ENCODE measurements at regions not wholly inside any gene's neighbourhood (a gene's known extent, or its start where the extent isn't known, plus 50 kb on each side); places are given as distances from the start of the nearest gene placed in this dataset.

GRCh38 chr1:29527314-29528004 lies 291.1 kb downstream of the PTPRU start:
- H4K20me1 ChIP-seq (ENCODE audit: insufficient read depth) = no peaks in the 10 kb centered on the region
- no peak overlapping the region for H3K4me2 ChIP-seq
- no peak overlapping the region for H2AFZ ChIP-seq (ENCODE audit: low read depth)
- H3K4me3 ChIP-seq (IDR thresholded peaks at IDR 0.05; ENCODE audit: insufficient read depth, low read depth, low read length) = no peak overlapping the region
- no peaks in the 10 kb centered on the region for H3K79me2 ChIP-seq (ENCODE audit: insufficient read depth, low read depth)
- no peak overlapping the region for H3K9ac ChIP-seq
- no peaks in the 10 kb centered on the region for H3K4me1 ChIP-seq (ENCODE audit: low read depth, poor library complexity, severe bottlenecking)
- no peaks in the 10 kb centered on the region for H3K36me3 ChIP-seq (ENCODE audit: insufficient read depth)
- H3K27ac ChIP-seq = no peak overlapping the region
- no peak for TF ChIP-seq CTCF (conservative IDR thresholded peaks at IDR 0.05; ENCODE audit: low read depth, low read length)
- H3K27me3 ChIP-seq (ENCODE audit: insufficient read depth, low read depth) = peaks cover 15% of the 10 kb centered on the region; the same call in 1 of the 2 replicates

GRCh38 chr1:29525941-29526340 lies 289.6 kb downstream of the PTPRU start:
- Histone ChIP-seq H3K27me3 (ENCODE audit: insufficient read depth, low read depth) (peaks cover 15% of the 10 kb centered on the region; the same call in 1 of the 2 replicates), H3K27ac (no peak overlapping the region), H3K4me1 (ENCODE audit: low read depth, poor library complexity, severe bottlenecking) (no peaks in the 10 kb centered on the region), H3K4me2 (no peak overlapping the region), H3K4me3 (IDR thresholded peaks at IDR 0.05; ENCODE audit: insufficient read depth, low read depth, low read length) (no peak overlapping the region), H3K36me3 (ENCODE audit: insufficient read depth) (no peaks in the 10 kb centered on the region), H2AFZ (ENCODE audit: low read depth) (no peak overlapping the region), H3K79me2 (ENCODE audit: insufficient read depth, low read depth) (no peaks in the 10 kb centered on the region), H3K9ac (no peak overlapping the region), H4K20me1 (ENCODE audit: insufficient read depth) (no peaks in the 10 kb centered on the region)
- TF ChIP-seq CTCF (conservative IDR thresholded peaks at IDR 0.05; ENCODE audit: low read depth, low read length) = no peak

GRCh38 chr1:29524285-29525065 lies 288.2 kb downstream of the PTPRU start:
- Histone ChIP-seq H3K4me3 (IDR thresholded peaks at IDR 0.05; ENCODE audit: insufficient read depth, low read depth, low read length) (no peak overlapping the region), H4K20me1 (ENCODE audit: insufficient read depth) (no peaks in the 10 kb centered on the region), H3K4me2 (no peak overlapping the region), H3K79me2 (ENCODE audit: insufficient read depth, low read depth) (no peaks in the 10 kb centered on the region), H3K27ac (no peak overlapping the region), H3K4me1 (ENCODE audit: low read depth, poor library complexity, severe bottlenecking) (no peaks in the 10 kb centered on the region), H2AFZ (ENCODE audit: low read depth) (no peak overlapping the region), H3K27me3 (ENCODE audit: insufficient read depth, low read depth) (peaks cover 17% of the 10 kb centered on the region; the same call in 1 of the 2 replicates), H3K36me3 (ENCODE audit: insufficient read depth) (no peaks in the 10 kb centered on the region), H3K9ac (no peak overlapping the region)
- TF ChIP-seq CTCF (conservative IDR thresholded peaks at IDR 0.05; ENCODE audit: low read depth, low read length) = no peak

GRCh38 chr1:29523576-29523975 lies 287.3 kb downstream of the PTPRU start:
- TF ChIP-seq CTCF (conservative IDR thresholded peaks at IDR 0.05; ENCODE audit: low read depth, low read length) = no peak

More at GRCh38 chr1:29523576-29523975, 287.3 kb downstream of the PTPRU start:
- no peaks in the 10 kb centered on the region for H3K36me3 ChIP-seq (ENCODE audit: insufficient read depth)
- H3K4me3 ChIP-seq (IDR thresholded peaks at IDR 0.05; ENCODE audit: insufficient read depth, low read depth, low read length) = no peak overlapping the region
- H4K20me1 ChIP-seq (ENCODE audit: insufficient read depth) = no peaks in the 10 kb centered on the region
- no peak overlapping the region for H3K9ac ChIP-seq
- H3K27me3 ChIP-seq (ENCODE audit: insufficient read depth, low read depth) = peaks cover 14% of the 10 kb centered on the region; the same call in 1 of the 2 replicates
- H3K4me2 ChIP-seq = no peak overlapping the region
- no peaks in the 10 kb centered on the region for H3K79me2 ChIP-seq (ENCODE audit: insufficient read depth, low read depth)
- no peaks in the 10 kb centered on the region for H3K4me1 ChIP-seq (ENCODE audit: low read depth, poor library complexity, severe bottlenecking)
- H2AFZ ChIP-seq (ENCODE audit: low read depth) = no peak overlapping the region
- no peak overlapping the region for H3K27ac ChIP-seq

Measured in KMS-11 (cell line).